DMS79 treated with DMSO at 0.1 percent for 48 hours (cell line): ENCODE measurements at regions not wholly inside any gene's neighbourhood (a gene's known extent, or its start where the extent isn't known, plus 50 kb on each side); places are given as distances from the start of the nearest gene placed in this dataset.
"Not testable (repeated sequence)": the region's sequence is repeated elsewhere in the genome, so short reads cannot be mapped to it uniquely, and the experiment has no call there.

Experiments used
- DNase-seq: peaks from one replicate; lab custom pipeline; 2025; lab: John Stamatoyannopoulos, UW

- DNase-seq = no peak
Observed at GRCh38 chrX:128759745-128760144, 707.5 kb upstream of the ACTRT1 start.

GRCh38 chrX:128759177-128759576 lies 707.0 kb upstream of the ACTRT1 start:
- DNase-seq = no peak

GRCh38 chrX:128754130-128754529 lies 701.9 kb upstream of the ACTRT1 start:
- no peak for DNase-seq

- DNase-seq = no peak
Observed at GRCh38 chrX:128739539-128739938, 687.3 kb upstream of the ACTRT1 start.

- no peak for DNase-seq
Observed at GRCh38 chrX:128728943-128729342, 676.7 kb upstream of the ACTRT1 start.

- DNase-seq = no peak
Observed at GRCh38 chrX:128717635-128718578, 665.7 kb upstream of the ACTRT1 start.

GRCh38 chrX:128714425-128714824 lies 662.2 kb upstream of the ACTRT1 start:
- DNase-seq = no peak

- no peak for DNase-seq
Observed at GRCh38 chrX:128699716-128700285, 647.6 kb upstream of the ACTRT1 start.

- DNase-seq = no peak
Observed at GRCh38 chrX:128698573-128699181, 646.5 kb upstream of the ACTRT1 start.

GRCh38 chrX:128691872-128692271 lies 639.7 kb upstream of the ACTRT1 start:
- no peak for DNase-seq

GRCh38 chrX:128685387-128685786 lies 633.2 kb upstream of the ACTRT1 start:
- DNase-seq = no peak

- no peak for DNase-seq
Observed at GRCh38 chrX:128676651-128677050, 624.4 kb upstream of the ACTRT1 start.

GRCh38 chrX:128674326-128675086 lies 622.3 kb upstream of the ACTRT1 start:
- not testable (repeated sequence) for DNase-seq

GRCh38 chrX:128664211-128664610 lies 612.0 kb upstream of the ACTRT1 start:
- DNase-seq = no peak

GRCh38 chrX:128653524-128654060 lies 601.4 kb upstream of the ACTRT1 start:
- DNase-seq = no peak

- DNase-seq = no peak
Observed at GRCh38 chrX:128650326-128650725, 598.1 kb upstream of the ACTRT1 start.

GRCh38 chrX:128634754-128635153 lies 582.6 kb upstream of the ACTRT1 start:
- DNase-seq = no peak

GRCh38 chrX:128623361-128623760 lies 571.2 kb upstream of the ACTRT1 start:
- DNase-seq = no peak

- DNase-seq = no peak
Observed at GRCh38 chrX:128622296-128622695, 570.1 kb upstream of the ACTRT1 start.

GRCh38 chrX:128619490-128619889 lies 567.3 kb upstream of the ACTRT1 start:
- DNase-seq = no peak

- no peak for DNase-seq
Observed at GRCh38 chrX:128616933-128617332, 564.7 kb upstream of the ACTRT1 start.

- not testable (repeated sequence) for DNase-seq
Observed at GRCh38 chrX:128606817-128607216, 554.6 kb upstream of the ACTRT1 start.
